Activated naive CD4-positive, alpha-beta T cell treated with anti-CD3 and anti-CD28 coated beads, Interleukin-2, amount 50 U/mL, for 24 hours (primary cell): ENCODE measurements at regions not wholly inside any gene's neighbourhood (a gene's known extent, or its start where the extent isn't known, plus 50 kb on each side); places are given as distances from the start of the nearest gene placed in this dataset.

Source experiments
- H3K27ac Mint-ChIP-seq: one replicate; pipeline ENCODE4 v1.8.0; 2021; ENCODE audit warnings: mild to moderate bottlenecking, mixed read lengths
- H3K27me3 Mint-ChIP-seq: one replicate; pipeline ENCODE4 v1.8.0; 2021; ENCODE audit warnings: mixed read lengths
- H3K36me3 Mint-ChIP-seq: one replicate; pipeline ENCODE4 v1.8.0; 2021; ENCODE audit warnings: mixed read lengths
- H3K4me1 Mint-ChIP-seq: one replicate; pipeline ENCODE4 v1.8.0; 2021; ENCODE audit warnings: mixed read lengths
- H3K4me3 Mint-ChIP-seq: one replicate; pipeline ENCODE4 v1.8.0; 2021; ENCODE audit warnings: mild to moderate bottlenecking, mixed read lengths
- H3K9me3 Mint-ChIP-seq: one replicate; pipeline ENCODE4 v1.8.0; 2021; ENCODE audit warnings: mixed read lengths

DNA sequence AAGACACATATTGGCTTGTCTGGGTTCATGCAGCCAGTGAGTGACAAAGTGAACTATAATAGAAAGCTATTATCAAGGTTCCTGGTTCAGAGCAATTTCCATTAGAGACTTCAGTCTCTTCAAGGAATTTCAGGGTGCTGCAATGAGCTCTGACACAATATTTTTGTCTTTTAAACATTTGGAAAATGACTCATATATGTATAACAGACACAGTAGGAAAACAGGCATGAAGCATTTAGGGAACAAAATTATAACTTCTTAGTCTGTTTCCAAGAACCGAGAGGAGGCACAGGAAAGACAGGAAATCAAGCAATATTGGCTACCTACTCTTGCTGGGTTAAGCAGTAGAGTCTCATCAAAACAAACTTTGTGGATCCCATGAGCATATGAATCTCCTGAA is 170.4 kb downstream of the PTPRC start:
- no peaks in the 10 kb centered on the region for H3K4me1 Mint-ChIP-seq
- peaks cover 3% of the 10 kb centered on the region for H3K36me3 Mint-ChIP-seq
- no peaks in the 10 kb centered on the region for H3K27me3 Mint-ChIP-seq
- H3K9me3 Mint-ChIP-seq, result peaks cover 9% of the 10 kb centered on the region
- no peak overlapping the region for H3K4me3 Mint-ChIP-seq
- no peak overlapping the region for H3K27ac Mint-ChIP-seq

DNA sequence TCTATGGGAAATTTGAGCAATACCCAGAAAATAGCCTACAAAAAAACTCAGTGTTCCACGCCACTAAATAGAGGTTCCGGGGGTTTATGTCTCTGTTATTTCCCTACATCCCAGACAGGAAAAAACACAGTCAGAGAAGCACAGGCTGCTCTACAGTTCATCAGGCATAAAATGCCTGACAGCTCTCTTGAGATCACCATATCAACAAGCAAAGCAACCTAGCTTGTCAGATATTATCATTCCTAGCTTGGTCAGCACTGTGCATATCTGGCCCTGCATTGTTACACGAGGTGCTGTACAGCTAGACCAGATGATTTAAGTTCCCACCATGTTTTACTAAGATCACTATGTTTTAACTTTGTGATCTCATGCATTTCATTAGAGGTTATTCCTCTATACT is 172.6 kb downstream of the PTPRC start:
- no peak overlapping the region for H3K4me3 Mint-ChIP-seq
- H3K36me3 Mint-ChIP-seq, result peaks cover 11% of the 10 kb centered on the region
- H3K27ac Mint-ChIP-seq, result no peak overlapping the region
- H3K9me3 Mint-ChIP-seq, result peaks cover 28% of the 10 kb centered on the region
- no peaks in the 10 kb centered on the region for H3K4me1 Mint-ChIP-seq
- no peaks in the 10 kb centered on the region for H3K27me3 Mint-ChIP-seq

DNA sequence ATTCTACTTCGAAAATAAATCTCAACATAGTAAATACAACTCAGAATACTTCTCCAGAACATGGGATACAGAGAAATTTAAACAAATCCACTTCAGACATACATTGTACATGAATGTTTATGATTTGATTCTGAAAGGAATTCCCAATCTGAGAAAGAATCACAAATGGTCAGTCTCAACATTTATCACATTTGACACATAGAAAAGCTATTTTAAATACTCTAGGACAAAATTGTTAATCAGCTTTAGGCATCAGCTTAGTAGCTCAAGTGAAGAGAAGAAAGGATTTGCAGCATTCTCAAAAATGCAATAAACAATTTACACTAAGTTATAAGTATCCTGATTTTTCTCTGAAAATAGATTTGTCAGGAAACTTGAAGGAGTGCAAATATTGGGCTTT is 184.8 kb downstream of the PTPRC start:
- Mint-ChIP-seq H3K4me3 (no peak overlapping the region), H3K27ac (no peak overlapping the region)

DNA sequence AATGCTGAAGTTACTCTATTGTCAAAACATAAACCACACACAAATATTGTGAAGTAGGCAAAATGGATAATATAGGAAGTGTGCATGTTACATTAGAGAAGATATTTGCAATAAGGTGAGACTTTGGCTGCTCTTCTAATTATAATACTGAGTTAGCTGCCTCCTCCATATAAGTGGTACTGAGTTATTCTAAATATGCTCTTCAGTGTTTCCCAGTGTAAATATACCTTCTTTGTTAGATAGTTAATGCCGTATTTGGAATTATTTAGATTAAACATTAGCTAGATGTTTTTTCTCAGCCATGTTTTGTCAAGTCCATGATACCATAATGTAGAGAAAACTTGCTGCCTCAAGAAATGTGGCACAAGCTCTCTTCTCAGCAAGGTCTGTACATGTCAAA is 186.4 kb downstream of the PTPRC start:
- H3K27ac Mint-ChIP-seq, result no peak overlapping the region
- no peaks in the 10 kb centered on the region for H3K27me3 Mint-ChIP-seq
- no peaks in the 10 kb centered on the region for H3K36me3 Mint-ChIP-seq
- peaks cover under 1% of the 10 kb centered on the region for H3K4me1 Mint-ChIP-seq
- H3K9me3 Mint-ChIP-seq, result no peaks in the 10 kb centered on the region
- no peak overlapping the region for H3K4me3 Mint-ChIP-seq

More for the DNA sequence above, 184.8 kb downstream of the PTPRC start:
- H3K36me3 Mint-ChIP-seq, result no peaks in the 10 kb centered on the region
- H3K9me3 Mint-ChIP-seq, result no peaks in the 10 kb centered on the region
- H3K4me1 Mint-ChIP-seq, result no peaks in the 10 kb centered on the region
- H3K27me3 Mint-ChIP-seq, result no peaks in the 10 kb centered on the region

DNA sequence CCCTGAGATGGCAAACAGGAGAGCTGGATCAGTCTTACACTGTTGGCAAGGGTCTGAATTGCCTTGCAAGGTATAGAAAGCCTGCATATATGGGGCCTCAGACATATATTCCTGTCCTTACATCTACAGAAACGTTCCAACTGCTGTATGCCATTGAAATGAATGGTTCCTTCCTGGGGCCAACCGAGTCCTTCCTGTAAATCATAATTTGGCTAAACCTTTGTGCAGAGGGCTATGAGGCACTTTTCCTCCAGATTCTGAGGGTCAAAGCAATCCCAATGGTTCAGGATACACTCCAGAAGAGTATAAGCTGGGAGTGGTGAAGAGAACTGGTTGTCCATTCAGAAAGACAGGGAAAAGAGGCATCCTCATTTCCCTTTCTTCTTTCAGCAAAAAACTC is 190.5 kb downstream of the PTPRC start:
- Mint-ChIP-seq H3K27me3 (no peaks in the 10 kb centered on the region), H3K4me1 (peaks cover 7% of the 10 kb centered on the region), H3K4me3 (no peak overlapping the region), H3K27ac (no peak overlapping the region), H3K9me3 (no peaks in the 10 kb centered on the region), H3K36me3 (no peaks in the 10 kb centered on the region)

DNA sequence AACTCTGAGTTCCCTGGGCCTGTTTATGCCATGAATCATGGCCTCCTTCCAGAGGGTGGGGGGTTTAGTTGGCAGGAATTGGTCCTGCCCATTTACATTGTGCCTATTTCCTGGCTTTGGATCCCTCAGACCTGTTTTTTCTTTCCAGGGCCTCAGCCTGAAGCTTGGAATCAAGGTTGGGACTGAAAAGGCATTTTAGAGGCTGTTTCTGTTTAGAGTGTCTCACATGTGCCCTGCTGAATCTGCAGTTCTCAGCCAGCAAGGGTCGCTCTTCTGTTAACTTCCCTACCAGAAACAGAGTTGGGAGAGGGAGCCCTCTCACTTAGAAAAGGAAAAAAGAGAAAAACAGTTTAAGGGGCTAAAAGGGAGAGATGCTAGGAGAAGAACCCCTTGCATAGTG is 191.1 kb downstream of the PTPRC start:
- Mint-ChIP-seq H3K27me3 (no peaks in the 10 kb centered on the region), H3K36me3 (no peaks in the 10 kb centered on the region), H3K4me3 (no peak overlapping the region), H3K4me1 (peaks cover 7% of the 10 kb centered on the region), H3K9me3 (no peaks in the 10 kb centered on the region), H3K27ac (no peak overlapping the region)

DNA sequence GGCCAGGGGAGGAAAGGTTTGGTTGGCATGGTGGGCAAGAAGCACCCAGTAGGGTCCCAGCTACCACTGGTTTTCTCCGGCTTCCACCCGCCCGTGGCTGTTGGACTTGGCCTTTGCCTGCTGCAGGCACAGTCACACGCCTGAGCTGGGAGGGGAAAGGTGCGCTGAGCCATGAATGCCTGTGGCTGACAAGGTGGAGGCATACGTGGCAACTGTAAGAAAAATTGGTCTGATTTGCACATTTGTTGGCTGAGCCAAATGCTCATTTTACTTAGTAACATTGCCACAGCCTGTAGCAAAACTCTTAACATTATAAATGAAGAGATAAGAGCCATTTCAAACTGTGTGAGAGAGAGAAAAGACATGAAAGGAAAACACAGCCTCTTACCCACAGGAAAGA is 191.6 kb downstream of the PTPRC start:
- H3K36me3 Mint-ChIP-seq, result no peaks in the 10 kb centered on the region
- peaks cover 7% of the 10 kb centered on the region for H3K4me1 Mint-ChIP-seq
- no peak overlapping the region for H3K27ac Mint-ChIP-seq
- no peaks in the 10 kb centered on the region for H3K9me3 Mint-ChIP-seq
- H3K4me3 Mint-ChIP-seq, result no peak overlapping the region
- no peaks in the 10 kb centered on the region for H3K27me3 Mint-ChIP-seq

DNA sequence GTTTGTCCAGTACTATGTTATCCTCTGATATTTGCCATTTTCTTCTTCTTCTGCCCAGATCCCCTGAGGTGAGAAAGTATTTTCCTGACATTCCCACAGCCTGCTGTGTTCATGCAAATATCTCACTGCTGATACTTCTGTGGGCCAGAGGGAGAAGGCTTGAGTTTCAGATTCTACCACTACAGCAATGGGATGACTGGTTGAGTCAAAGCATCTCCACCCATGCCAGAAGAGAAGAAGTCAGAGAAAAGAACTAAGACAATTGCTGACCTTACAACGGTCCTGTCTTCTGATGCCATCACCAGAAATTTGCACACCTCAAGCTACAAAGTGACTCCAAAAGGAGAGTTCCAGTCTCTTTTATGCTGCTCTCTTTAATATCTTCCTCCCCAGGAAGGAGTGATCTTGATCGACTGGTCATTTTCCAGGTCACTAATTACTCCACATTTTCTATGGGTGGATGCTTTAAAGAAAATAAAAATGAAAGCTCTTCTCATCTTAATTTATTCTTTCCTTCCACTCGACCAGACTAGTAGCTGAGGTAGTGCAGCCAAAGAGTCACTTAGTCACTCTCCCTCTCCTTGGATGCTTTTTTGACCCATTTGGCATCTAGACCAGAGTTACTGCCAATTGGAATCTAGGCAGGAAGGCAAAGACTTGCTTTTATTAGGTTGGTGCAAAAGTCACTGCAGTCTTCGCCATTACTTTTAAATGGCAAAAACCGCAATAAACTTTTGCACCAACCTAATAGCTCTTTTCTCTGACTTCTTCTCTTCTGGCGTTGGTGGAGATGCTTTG is 195.1 kb downstream of the PTPRC start:
- Mint-ChIP-seq H3K27ac (no peak overlapping the region), H3K9me3 (no peaks in the 10 kb centered on the region), H3K27me3 (no peaks in the 10 kb centered on the region), H3K36me3 (no peaks in the 10 kb centered on the region), H3K4me3 (no peak overlapping the region), H3K4me1 (peaks cover 7% of the 10 kb centered on the region)

DNA sequence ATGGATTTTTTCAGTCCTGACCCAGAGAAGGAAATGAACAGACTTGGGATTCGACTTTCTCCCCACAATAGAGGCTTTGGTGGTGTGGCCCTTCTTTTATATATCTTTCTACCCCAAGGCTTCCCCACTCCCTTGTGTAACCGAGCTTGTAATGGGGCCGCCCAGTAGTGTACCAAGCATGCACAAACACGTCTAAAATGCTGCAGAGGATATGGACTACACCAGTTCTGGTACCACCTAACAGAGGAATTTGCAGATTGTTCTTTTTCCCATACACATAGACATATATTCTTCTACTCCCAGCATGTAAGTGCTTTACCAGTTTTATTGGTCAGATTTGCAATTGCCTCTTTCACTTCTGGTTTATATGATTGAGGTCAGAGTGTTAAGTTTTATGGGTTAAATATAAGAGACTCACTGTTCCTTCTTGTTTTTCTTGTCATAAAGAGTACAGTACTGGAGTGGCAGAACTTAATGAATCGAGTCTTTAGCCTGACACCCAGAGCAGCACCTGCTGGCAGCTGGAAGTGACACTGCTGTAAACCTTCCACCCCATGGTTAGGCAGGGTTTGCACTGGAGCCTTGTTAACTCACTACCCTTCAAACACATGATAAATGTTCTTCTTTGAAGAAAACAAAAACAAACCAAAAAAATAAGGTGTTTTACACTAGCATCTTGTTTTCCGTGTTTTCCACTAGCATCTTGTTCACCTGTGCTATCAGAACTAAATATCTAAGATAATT is 198.6 kb downstream of the PTPRC start:
- Mint-ChIP-seq H3K9me3 (no peaks in the 10 kb centered on the region), H3K4me3 (no peak overlapping the region), H3K27me3 (no peaks in the 10 kb centered on the region), H3K27ac (no peak overlapping the region), H3K36me3 (no peaks in the 10 kb centered on the region), H3K4me1 (no peaks in the 10 kb centered on the region)

DNA sequence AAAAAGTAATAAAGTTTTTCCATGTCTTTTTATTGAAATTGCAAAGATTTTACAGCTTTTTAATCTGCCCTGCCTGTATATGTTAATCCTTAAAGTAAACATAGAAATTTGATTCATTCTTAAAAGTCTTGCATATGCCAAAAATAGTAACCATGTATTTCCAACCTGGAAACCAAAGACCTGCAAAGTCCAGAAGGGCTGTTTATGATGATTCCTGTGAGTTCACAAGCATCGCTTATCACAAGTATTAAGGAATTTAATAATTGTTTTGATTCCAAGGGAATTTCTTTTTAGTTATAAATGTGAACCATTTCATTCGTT is 199.1 kb downstream of the PTPRC start:
- Mint-ChIP-seq H3K9me3 (no peaks in the 10 kb centered on the region), H3K27me3 (no peaks in the 10 kb centered on the region), H3K36me3 (no peaks in the 10 kb centered on the region), H3K27ac (no peak overlapping the region), H3K4me1 (no peaks in the 10 kb centered on the region), H3K4me3 (no peak overlapping the region)

DNA sequence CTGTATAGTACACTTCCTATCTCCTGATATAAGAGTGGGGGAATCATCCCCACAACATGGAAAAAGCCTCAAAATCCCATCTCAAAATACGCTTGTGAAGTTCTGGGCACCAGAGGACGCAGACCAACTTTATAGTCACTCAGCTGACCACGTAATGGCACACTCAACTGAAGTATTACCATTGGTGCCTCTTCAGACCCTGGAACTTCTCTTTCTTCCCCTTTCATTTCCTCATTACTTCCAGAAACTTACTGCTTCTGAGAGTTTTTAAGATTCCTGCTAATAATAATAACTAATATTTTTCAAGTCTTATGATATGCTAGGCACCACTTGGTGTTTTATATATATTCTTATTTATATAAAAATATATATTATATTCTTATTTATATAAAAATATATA is 202.6 kb downstream of the PTPRC start:
- H3K27ac Mint-ChIP-seq, result no peak overlapping the region
- H3K27me3 Mint-ChIP-seq, result no peaks in the 10 kb centered on the region
- no peaks in the 10 kb centered on the region for H3K36me3 Mint-ChIP-seq
- no peaks in the 10 kb centered on the region for H3K4me1 Mint-ChIP-seq
- no peak overlapping the region for H3K4me3 Mint-ChIP-seq
- H3K9me3 Mint-ChIP-seq, result no peaks in the 10 kb centered on the region

DNA sequence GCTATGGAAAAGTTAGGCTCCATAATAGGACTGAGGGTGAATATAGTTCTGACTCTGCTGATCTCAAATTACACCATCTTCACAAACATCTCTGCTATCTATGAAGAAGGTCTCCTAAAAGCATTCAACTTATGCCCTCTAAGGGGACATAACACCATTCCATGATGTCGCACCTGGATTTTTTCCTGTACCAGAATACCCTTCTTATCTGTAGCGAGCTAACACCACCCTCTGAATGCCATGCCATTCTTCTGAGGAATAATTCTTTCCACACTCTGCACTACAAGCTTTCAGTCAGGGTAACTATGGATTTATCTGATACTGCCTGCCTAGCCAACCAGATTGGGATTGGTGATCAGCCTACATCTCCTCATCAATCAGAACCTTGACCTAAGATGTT is 203.8 kb downstream of the PTPRC start:
- H3K4me3 Mint-ChIP-seq, result no peak overlapping the region
- peaks cover 5% of the 10 kb centered on the region for H3K36me3 Mint-ChIP-seq
- no peak overlapping the region for H3K27ac Mint-ChIP-seq
- H3K27me3 Mint-ChIP-seq, result no peaks in the 10 kb centered on the region
- H3K4me1 Mint-ChIP-seq, result no peaks in the 10 kb centered on the region
- H3K9me3 Mint-ChIP-seq, result peaks cover 7% of the 10 kb centered on the region

DNA sequence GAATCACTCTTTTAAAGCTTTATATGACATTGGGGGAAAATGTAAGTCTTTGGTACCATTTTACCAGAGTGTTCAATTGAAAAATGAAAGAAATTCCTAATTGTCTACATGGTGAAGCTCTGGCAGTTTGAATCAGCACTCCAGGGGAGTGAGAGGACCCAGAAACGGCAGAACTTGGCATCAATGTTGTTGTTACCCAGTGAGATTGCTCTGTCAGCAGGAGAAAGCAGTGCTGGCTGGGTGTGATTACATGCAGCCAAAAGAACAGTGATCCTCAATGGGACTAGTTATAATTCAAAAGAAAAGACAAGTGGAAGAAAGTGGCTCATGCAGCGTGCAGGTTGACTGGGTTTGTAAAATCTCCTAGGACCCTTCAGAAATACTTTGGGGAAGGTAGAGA is 206.4 kb downstream of the PTPRC start:
- H3K27ac Mint-ChIP-seq, result no peak overlapping the region
- H3K9me3 Mint-ChIP-seq, result peaks cover 8% of the 10 kb centered on the region
- H3K36me3 Mint-ChIP-seq, result peaks cover 6% of the 10 kb centered on the region
- H3K4me1 Mint-ChIP-seq, result no peaks in the 10 kb centered on the region
- H3K27me3 Mint-ChIP-seq, result no peaks in the 10 kb centered on the region
- no peak overlapping the region for H3K4me3 Mint-ChIP-seq

DNA sequence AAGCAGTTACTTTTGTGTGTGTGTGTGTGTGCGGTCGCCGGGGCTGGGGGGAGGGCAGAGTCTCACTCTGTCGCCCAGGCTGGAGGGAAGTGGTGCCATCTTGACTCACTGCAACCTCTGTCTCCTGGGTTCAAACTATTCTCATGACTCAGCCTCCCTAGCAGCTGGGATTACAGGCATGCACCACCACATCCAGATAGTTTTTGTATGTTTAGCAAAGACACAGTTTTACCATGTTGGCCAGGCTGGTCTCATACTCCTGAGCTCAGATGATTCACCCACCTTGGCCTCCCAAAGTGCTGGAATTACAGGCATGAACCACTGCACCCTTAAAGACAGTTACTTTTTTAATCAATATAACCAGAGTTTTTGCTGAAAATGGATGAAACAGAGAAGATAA is 207.0 kb downstream of the PTPRC start:
- peaks cover 6% of the 10 kb centered on the region for H3K36me3 Mint-ChIP-seq
- no peaks in the 10 kb centered on the region for H3K27me3 Mint-ChIP-seq
- H3K4me1 Mint-ChIP-seq, result no peaks in the 10 kb centered on the region
- peaks cover 8% of the 10 kb centered on the region for H3K9me3 Mint-ChIP-seq
- no peak overlapping the region for H3K27ac Mint-ChIP-seq
- H3K4me3 Mint-ChIP-seq, result no peak overlapping the region

DNA sequence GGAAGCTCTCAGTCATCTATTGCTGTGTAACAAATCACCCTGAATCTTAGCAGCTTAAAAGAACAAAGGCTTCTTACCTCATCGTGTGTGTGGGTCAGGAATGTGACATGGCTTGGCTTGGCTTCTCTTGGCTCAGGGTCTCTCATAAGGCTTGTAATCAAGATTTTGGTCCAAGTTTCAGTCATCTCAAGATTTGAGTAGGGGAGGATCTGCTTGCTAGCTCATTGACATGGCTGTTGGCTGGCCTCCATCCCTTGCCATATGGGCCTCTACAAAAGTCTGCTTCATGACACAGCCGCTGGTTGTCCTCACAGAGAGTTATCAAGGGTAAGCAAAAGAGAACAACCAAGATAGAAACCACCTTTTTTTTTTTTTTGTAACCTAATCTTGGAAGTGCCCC is 207.7 kb downstream of the PTPRC start:
- Mint-ChIP-seq H3K4me1 (no peaks in the 10 kb centered on the region), H3K4me3 (no peak overlapping the region), H3K36me3 (peaks cover 6% of the 10 kb centered on the region), H3K27me3 (no peaks in the 10 kb centered on the region), H3K27ac (no peak overlapping the region), H3K9me3 (peaks cover 8% of the 10 kb centered on the region)

DNA sequence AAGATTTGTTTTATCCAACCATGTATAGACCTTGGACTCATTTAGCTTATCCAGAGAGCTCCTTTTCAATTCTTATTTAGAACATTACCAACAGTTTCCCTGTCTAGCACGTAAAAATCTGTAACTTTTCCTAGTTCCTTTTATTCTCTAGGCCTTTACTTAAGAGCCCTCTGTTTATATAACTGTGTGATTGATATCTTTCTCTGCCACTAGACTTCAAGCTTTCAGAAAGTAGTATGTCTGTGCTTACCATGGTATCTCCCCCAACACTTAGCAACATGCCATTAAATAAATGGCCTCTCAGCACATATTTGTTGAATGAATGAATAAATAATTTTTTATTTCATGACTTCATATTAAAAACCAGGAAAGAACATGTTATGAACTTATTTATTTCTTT is 209.4 kb downstream of the PTPRC start:
- Mint-ChIP-seq H3K27ac (no peak overlapping the region), H3K9me3 (peaks cover 8% of the 10 kb centered on the region), H3K4me3 (no peak overlapping the region), H3K27me3 (no peaks in the 10 kb centered on the region), H3K4me1 (no peaks in the 10 kb centered on the region), H3K36me3 (peaks cover 6% of the 10 kb centered on the region)

DNA sequence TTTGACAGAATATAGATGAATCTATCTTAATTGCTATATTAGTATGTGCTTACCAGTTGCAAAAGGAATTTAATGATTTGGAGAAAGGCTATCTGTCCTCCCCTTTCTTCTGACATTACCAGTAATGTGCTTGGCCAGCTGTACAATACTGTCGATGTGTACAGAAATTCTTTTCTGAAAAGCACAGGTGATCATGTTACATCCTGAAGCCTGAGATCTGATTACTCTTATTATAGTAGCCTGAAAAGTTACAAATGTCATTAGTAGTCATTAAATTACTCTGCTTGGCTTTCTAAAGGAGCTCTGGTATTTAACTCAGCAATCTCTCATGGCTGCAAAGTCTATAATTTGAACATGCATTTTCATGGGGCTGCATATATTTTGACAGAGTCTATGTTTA is 209.8 kb downstream of the PTPRC start:
- no peaks in the 10 kb centered on the region for H3K27me3 Mint-ChIP-seq
- no peak overlapping the region for H3K4me3 Mint-ChIP-seq
- H3K36me3 Mint-ChIP-seq, result peaks cover 8% of the 10 kb centered on the region
- no peaks in the 10 kb centered on the region for H3K4me1 Mint-ChIP-seq
- H3K9me3 Mint-ChIP-seq, result peaks cover 8% of the 10 kb centered on the region
- H3K27ac Mint-ChIP-seq, result no peak overlapping the region
